ENCODE measurements at regions not wholly inside any gene's neighbourhood (a gene's known extent, or its start where the extent isn't known, plus 50 kb on each side); places are given as distances from the start of the nearest gene placed in this dataset.

DNA sequence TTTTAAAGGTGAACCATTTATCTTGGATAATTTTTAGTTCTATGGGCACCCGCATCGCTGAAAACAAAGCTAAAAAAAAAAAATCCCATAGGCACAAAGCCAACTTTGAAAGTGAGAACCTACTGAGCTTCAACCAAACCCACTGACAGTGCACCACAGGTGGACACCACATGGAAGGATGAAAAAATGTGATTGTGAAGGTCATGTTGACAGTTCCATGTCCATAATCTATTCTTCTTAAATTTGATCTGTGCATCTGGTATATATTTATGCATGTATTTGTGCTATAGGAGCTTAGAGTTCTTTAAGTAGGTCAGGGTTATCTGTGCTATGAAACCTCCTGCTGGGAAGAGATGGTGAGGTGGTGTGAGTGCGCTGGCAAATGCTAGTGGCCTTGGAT, 374.3 kb downstream of the SPRY1 start:
- DNase-seq, result no peak

DNA sequence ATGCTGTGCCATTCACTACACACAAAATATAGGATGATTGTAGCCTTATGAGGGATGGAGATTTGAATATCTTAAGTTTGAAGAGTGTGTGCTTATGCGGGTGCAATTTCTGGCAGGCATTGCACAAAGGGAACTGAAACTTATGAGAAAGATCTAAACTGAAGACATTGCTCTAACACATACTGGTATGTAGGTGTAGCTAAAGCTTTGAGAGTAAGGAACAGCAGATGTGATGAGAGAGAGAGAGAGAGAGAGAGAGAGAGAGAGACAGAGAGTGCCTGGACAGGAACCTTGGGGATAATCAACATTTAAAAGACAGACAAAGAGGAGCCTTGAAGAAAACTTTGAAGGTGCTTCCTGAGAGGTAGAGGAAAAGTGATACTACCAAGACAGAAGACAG, 379.7 kb downstream of the SPRY1 start:
- DNase-seq, result no peak

DNA sequence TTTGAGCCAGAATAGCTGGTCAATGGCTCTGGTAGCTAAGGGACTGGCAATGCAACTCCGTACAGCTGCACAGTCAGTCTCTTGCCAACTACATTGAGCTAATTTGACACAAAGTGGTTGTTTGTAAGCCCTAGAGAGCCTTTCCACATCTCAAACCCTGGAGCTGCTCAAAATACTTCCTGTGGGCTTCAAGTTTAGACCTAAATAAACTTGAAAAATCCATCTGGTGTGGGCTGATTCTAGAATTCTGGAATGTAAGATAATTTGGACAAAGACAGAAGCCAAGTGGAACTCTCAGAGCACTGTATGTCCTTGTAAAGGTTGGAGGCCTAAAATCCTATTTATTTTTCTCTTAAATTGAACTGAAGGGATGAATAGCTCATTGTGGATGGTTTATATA, 380.8 kb downstream of the SPRY1 start:
- no peak for DNase-seq

DNA sequence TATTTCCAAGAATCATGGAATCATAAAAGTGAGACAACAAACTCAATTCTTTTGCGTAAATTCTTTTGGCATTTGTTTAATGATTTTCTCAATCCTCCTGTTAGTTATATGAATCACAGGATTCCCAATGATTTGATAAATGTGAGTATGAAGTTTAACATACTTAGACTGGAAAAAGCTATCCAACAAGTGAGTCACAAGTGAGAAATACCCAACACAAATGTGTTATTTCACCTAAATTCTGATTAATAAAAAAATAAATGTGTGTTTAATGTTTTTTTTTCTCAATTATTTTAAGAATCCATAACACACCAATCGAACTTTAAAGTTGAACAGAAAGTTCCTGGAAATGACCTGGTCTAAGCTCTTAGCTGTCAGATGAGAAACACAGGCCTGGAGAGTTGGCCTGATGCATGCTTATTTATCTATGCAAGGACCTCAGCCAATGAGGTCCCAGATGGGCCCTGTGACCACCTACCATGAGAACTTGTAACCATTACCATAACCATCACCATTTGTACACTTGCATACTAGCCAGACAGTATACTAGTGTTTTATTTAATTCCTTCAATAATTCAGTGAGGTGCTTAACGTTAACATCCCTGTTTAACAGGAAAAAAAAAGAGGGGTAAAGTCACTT, 386.7 kb downstream of the SPRY1 start:
- DNase-seq, result no peak

DNA sequence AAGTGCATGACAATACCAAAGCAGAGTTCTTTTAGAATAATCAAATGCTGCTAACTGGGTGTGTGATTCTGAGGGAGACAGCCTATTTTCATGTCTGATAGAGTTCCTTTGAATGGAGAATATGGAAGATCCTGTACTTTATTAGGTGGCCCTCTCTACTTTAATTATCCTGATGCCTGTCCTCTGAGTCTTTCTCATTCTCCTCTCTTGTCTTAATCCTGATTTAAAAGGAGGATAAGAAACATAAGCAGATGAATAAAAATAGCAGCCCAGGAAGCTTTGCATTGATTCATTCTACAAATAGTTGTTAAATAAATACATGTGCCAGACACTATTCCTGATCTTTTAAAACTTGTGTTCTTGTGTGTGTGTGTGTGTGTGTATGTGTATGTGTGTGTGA, 387.3 kb downstream of the SPRY1 start:
- DNase-seq, result no peak

DNA sequence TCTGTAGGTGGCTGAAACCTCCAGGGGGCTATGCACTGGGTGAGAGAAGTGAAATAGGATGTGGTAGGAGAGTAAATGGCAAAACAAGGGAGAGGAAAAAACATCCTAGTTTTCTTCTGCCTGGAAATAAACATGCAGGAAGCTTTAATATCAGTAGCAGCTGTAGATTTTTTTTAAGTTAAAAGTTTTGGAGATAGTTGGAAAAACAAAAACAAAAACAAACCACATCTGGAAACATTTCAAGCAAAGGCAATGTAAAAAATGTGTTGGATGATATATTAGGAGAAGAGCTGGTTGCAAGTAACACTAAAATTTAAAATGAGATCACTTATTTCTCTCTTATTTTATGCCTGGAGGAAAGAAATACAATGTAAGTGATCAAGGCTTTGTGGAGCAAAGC, 388.0 kb downstream of the SPRY1 start:
- no peak for DNase-seq

DNA sequence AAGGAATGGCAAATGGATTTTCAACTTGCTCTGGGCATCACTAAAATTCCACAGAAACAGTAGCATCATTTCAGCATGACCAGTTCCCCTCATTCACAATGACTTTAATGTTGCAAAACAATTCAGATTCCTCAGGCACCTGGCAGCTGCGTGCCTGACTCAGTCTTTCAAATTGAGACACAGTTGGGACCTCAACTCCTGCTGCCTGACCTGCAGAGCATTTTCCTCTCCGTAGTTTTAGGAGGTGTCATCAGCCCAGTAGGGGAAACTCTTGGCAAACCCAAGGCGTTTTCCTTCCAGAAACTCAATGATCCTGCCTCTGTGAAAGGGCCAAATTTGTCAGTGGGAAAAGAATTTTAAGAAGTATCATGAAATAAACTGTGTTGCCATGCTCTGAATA, 388.9 kb downstream of the SPRY1 start:
- DNase-seq, result no peak

DNA sequence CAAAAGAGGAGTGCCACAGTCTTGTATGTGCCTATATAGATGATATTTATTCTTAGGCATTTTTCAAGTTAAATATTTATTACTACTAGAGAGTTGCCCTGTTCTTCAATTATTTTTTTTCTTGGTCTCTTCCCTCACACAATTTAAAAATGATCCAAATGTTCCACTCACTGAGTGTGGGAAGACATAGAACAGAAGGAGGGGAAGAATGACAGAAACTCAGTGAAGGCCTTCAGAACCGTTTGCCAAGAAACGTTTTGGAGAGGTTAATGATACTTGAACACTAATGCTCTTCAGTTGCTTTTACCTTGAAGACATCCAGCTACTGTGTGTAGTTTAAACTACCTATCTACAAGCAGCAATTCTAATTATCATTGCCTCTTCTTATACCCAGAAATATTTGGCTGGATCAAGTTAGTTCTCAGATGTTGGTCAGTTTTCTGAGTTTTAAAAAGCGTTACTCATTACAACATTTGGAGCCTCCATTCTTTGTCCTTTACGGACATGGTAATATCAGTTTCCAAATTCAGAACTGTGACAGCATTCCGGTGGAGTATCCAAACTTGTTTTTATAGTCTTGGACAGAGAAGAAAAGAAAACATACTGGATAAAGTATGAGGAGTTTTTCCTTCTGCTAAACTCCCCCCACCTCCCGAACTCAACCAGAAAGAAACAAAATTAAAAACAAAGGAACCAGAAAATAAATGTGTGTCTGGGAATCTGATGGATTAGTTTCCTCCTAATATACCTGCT, 389.7 kb downstream of the SPRY1 start:
- DNase-seq, result no peak

DNA sequence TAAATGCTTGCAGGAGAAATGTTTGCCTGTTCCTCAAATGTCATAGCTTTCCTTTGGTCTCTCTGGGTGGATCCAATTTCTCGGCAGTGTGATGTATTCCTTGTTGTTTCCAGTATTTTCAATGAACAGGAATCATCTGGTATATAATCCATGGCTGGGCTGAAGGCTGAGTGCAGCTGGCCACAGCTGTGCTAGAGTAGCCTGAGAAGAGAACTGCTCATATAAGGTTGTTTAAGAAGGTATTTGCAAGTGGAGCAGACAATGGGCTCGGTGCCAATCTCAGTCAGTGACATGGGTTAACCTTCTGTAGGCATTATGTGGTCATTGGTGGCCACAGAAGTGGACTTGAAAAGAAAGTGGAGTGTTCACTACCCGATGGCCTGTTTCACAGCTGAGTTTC, 390.3 kb downstream of the SPRY1 start:
- no peak for DNase-seq

DNA sequence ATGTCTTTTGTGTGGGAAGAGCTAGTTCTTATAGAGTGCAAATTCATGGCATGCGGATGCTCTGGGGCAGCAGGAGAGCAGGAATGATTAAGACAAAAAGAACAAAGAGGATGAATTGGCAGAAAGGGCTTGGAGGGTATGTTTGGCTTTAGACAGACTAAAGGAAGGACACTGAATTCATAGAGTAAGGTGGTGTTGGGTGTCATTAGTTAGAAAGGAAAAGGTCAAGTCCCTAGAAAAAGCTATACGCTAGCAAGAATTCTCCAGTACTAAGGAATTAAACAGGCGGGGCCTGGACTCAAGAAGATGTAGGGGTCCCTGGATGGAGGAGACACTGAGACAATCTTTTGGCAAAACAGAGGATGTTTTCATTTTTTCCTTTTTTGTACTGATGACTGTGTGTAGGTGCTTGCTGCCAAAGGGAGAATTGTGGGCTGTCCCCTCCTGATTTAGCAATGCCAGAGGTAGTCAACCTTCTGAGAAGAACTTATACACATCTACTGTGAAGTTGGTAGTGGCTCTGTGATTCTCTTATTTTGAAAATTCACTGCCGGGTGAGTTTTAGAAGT, 391.0 kb downstream of the SPRY1 start:
- DNase-seq, result no peak

DNA sequence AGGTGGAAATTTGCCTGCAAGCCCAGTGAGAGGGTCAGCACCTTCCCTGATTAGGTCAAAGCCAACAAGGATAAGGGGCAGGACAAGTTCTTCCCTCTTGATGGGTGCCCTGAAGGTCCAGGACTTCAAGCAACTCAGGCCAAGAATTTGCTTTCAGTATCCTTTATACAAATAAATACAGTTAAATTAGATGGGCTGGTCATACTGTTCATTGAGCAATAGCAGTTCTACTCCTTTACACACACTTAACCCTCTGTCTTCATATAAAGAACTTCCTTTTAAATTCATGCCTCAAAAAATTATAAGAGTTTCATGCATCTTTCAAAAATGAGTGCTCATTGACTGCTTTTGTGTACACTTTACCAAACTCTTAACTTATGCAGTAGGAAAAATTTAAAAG, 392.0 kb downstream of the SPRY1 start:
- no peak for DNase-seq

DNA sequence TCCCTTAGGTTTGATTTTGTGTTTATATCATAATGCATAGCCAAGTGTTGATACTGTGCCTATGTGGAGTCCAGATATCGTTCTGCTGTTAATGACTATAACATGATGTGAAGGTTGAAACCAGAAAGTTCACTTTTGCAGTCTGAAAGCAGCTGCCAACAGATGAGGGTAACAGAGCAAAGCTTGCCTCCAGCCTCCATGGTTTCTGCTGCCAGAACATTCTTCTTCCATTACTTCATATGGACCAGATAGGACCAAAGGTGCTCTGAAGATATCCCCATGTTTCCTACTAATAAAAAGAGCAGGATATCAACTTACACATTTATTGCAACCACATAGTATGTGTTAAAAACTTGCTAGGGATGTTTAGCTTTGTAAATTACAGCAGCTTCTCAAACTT, 394.1 kb downstream of the SPRY1 start:
- no peak for DNase-seq

DNA sequence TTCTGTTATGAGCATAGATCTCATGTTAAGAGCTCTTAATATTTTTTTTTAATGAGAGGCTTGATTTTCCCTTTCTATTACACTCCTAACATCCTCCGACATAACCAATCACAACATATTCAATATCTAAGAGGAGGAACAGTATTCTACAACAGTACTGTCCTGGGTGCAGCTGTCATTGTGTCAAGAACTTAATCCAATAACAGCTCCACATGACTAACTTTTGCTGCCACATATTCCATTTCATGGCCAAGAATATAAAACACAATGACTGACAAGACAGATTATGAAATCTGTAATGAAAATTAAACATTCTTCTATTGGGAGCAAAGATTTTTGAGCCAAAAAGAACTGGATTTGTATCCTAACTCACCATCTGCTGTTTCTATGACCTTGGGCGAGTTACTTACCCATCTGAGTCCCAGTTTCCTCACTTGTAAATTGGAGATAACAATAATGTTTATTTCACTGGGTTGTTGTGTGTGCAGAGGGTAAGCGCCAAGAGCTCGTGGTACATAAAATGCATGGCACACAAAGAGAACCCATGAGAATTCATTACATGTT, 405.6 kb downstream of the SPRY1 start:
- DNase-seq, result no peak

DNA sequence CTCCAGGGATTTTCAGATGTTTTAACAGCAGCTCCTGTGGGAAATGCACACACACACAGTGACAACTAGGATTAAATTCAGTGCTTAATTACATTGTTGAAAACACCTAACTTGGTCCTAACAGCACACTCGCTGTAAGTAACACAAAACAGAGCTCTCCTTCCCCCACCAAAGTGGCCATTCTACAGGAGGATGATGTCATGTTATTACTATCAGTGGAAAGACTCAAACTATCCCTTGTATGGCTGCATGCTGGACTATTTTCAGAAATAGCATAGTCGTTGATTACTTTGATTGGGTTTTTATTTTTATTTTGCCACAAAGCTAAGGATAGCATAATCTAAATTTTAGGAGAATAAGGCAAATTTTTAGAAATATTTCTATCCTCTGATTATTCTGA, 406.3 kb downstream of the SPRY1 start:
- DNase-seq, result no peak

DNA sequence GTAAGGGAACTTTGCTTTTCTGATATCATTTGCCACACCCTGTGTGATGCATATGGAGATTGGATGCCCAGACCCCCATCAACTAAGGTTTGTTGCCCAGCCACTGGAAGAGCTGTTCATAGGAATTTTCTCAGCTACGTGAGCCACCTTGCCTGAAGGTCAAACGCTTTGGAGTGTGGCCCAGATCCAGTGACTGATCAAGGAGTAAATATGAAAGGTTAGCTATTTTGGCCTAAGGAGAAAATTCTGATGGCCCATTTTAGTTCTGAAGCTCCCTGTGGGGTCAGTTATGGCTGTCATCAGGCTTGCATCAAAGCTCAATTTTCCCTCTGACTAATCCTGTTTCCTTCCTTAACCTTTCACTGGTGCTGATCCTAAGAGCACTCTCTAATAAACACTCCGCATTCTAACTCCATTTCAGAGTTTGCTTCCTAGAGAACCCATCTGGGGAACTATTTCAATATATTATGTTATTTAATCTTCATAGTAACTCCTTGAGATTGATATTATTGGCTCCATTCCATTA, 407.7 kb downstream of the SPRY1 start:
- no peak for DNase-seq

DNA sequence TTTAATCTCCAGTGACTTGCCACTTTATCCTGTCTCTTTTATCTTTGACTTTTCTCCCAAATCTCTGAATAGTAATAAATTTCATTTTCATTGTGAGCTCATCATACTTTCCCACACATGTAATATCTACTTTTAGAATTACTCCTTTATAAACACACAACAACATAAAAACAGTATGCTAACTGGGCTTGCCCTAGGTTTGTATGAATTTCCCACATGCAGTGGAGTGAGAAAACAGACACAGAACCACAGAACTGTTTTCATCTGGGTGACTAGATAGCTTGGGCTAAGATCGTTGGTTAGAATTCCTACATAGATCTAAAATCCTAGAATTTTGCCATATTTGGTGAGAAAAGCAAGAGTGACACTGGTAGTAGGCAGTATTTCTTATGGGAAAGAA, 409.5 kb downstream of the SPRY1 start:
- no peak for DNase-seq

DNA sequence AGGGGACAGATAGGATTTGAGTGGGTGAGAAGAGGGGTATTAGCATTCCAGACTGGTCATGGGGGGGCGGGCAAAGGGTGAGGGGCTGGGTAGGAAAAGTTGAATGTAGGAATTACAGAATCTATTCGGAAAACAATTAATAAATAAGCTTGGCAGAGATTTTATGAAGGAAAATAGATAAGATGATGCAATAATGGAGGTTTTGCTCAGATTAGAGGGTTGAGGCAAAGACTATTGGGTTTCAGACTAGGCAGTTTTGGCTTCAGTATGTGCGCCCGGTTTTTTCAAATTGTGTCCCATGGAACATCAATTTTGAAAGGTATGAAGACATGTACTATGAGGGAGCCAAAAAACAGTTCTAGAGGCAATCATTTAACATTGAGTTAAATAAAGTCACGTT, 410.6 kb downstream of the SPRY1 start:
- no peak for DNase-seq

DNA sequence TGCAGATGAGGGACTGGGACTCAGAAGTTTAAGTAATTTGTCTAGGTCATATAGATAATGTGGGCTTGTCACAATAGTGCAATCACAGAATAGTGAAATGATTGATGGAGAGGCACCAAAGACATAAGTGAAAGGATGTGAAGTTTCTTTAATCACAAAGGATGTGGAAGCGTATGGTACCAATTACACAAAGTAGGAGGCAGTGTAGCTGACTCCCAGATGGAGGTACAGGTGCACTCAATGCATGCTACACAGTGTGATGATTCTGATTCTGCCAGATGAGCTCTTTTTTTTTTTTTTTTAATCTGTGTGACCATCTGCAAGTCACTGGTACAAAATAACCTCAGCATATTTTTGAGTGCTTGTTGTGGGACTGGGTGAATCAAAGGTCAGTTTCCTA, 411.3 kb downstream of the SPRY1 start:
- no peak for DNase-seq

DNA sequence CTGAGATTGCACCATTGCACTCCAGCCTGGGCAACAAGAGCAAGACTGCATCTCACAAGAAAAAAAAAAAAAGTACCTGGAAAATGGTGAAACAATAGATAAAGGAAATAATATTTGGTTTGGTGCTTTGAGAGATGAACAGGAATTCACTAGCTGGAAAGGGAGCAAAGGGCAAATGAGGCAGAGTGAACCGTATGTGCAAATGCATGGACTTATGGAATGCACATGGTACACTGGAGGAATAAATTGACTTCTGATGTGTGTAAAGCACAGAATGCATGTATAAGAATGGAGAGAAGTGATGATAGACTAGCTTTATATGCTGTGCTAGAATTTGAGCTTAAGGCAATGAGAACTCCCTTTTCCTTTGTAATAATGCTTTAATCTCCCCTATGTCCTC, 413.3 kb downstream of the SPRY1 start:
- no peak for DNase-seq

DNA sequence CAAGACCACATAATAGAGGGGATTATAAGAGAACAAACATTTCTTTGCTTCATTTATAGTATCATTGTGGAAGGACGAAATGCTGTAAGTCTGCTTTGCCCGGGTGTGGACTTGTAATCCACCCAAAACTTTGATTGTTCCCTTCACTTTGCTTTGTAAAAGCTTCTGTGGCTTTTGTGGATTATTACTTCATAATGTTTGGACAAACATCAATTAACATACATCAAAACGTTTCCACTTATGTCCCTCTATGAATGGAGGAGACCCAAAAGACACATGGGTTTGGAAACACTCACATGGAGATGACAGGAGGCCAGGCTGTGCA, 415.4 kb downstream of the SPRY1 start:
- DNase-seq, result no peak

DNA sequence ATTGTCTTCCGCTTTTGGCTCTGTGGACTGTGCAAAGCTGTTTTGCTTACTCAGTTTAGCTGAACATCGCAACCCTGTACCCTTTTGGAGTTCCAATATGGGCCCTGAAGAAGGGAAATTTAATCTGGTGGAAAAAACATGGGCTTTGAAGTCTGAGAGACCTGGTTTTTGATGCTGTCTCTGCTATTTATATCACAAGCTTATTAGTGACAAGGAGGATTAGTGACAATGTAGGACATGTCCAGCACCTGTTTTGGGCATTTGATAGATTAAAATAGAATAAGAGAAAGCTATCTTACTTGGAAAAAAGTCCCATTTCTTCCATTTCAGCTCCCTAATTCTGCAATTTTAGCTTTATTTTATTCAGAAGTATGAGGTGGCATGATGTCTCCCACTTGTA, 417.3 kb downstream of the SPRY1 start:
- DNase-seq, result no peak

DNA sequence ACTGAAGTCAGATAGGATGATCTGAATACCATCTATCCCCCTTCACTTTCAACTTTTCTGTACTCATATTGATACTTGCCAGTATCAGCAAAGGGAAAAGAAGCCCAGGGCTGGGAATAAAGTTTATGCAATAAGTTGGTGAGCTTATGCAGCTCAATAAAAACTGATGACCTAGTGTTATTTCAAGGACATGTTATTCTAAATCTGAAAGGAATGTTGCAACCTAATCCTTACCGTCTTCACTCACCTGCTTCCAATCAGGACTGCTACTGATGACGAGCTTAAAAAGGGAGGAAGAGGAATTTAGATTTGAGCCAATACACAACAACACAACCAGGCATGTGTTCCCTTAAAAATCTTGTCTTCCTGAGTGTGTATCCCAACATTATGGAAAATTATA, 419.9 kb downstream of the SPRY1 start:
- no peak for DNase-seq

DNA sequence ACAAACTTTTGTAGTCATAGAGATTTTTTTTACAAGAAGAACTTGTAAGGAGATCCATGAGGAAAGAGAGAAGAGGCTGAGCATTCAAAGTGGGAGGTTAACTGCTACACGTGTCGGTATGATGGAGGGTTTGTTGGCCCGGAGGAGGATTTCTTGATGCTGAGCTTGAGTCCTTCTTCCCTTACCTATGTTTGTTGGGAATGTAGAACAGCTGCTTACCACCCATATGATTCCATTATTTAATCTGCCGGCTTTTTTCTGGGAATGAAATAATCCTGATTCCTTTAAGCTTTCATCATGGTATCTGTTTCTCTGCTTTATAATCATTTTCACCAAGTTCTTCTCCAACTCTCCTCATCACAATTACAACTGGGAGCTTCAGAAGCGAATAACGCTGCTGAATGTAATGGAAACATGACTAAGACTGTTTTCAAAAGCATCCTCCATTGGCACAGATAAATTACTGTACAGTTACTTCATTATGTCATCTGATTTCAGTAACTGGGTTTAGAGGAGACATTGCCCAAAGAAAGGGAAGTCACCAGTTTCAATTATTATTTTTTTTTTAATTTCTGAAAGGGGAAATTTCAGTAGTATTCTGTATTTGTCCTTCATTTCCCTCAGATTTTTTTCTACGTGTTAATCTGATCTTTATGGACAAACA, 420.6 kb downstream of the SPRY1 start:
- DNase-seq, result no peak

Measured in stimulated activated CD4-positive, alpha-beta T cell treated with anti-CD3 and anti-CD28 coated beads, Interleukin-4, amount 100 ng/mL, for 1 hour (primary cell).